ENCODE measurements at regions not wholly inside any gene's neighbourhood (a gene's known extent, or its start where the extent isn't known, plus 50 kb on each side); places are given as distances from the start of the nearest gene placed in this dataset.
"Not testable (repeated sequence)": the region's sequence is repeated elsewhere in the genome, so short reads cannot be mapped to it uniquely, and the experiment has no call there.

DNA sequence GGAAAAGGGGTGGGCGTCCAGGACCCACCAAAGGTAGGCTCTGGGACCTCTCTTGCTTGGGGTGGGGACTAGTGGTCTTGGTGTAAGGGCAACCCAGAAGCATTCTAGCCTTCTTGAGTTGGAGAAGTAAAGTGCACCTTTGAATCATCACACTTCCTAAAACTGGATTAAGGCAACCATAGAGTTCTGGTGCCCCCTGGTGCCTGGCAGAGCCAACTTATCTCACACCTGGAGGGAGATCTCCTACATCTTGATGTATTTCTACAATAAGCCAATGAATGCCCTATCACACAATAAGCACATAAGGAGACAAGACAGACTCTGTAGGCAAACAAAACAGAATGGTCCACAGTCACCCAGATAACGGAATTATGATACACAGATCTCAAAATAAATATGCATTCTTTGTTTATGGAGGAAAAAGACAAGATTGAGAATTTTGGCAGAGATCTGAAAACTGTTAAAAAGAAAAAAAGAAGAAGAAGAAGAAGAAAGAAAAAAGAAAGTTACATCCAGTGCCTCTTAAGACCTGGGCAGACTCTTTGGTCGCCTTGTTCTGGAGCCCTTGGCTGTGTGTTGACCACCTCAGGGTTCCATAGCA is 95.9 kb upstream of the PPP2R5C start:
- peak; percentile 17 for DNase-seq (ENCODE audit: insufficient read length, low spot score)
- FAIRE-seq, result peak; percentile 40
- TF ChIP-seq SPI1 (IDR thresholded peaks at IDR 0.05; ENCODE audit: low read depth, low read length), result 0 out of 2 replicates have a peak, but pooled peaks have one; percentile 31
- TF ChIP-seq POLR2A (IDR thresholded peaks at IDR 0.05; ENCODE audit: low read depth, low read length), result no peak

DNA sequence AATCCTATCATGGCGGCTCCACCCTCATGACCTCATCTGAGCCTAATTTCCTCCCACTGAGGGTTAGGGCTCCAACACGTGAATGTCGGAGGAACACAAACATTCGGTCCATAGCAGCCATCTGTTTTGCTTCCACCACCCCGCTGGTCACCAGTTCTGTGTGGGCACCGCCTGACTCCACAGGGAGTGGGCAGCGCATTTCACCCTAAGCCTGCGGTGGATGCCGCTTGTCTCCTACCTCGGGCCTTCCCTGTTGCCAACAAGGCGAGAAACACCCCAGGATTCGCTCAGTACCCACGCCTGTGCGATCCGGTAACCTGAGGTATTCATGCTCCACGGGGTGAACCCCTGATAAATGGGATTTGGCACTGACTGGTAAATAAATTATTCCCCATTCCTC is 95.2 kb upstream of the PPP2R5C start:
- FAIRE-seq, result no peak
- no peak for DNase-seq (ENCODE audit: insufficient read length, low spot score)
- TF ChIP-seq POLR2A (IDR thresholded peaks at IDR 0.05; ENCODE audit: low read depth, low read length) (no peak), SPI1 (IDR thresholded peaks at IDR 0.05; ENCODE audit: low read depth, low read length) (no peak), TAF1 (IDR thresholded peaks at IDR 0.05; ENCODE audit: low read depth, low read length) (no peak), POLR2AphosphoS5 (IDR thresholded peaks at IDR 0.05; ENCODE audit: low read depth, low read length) (no peak), POU2F2 (IDR thresholded peaks at IDR 0.05; ENCODE audit: low read depth, low read length) (no peak), PAX5 (IDR thresholded peaks at IDR 0.05; ENCODE audit: insufficient read depth, low read length, severe bottlenecking) (no peak)

GRCh38 chr14:101669629-101670028 is 91.9 kb upstream of the PPP2R5C start:
- FAIRE-seq (no peak), DNase-seq (ENCODE audit: insufficient read length, low spot score) (no peak)
- TF ChIP-seq POLR2A (IDR thresholded peaks at IDR 0.05; ENCODE audit: low read depth, low read length), result no peak
- no peak for TF ChIP-seq PAX5 (IDR thresholded peaks at IDR 0.05; ENCODE audit: insufficient read depth, low read length, severe bottlenecking)
- no peak for TF ChIP-seq TAF1 (IDR thresholded peaks at IDR 0.05; ENCODE audit: low read depth, low read length)
- TF ChIP-seq POU2F2 (IDR thresholded peaks at IDR 0.05; ENCODE audit: low read depth, low read length), result no peak
- no peak for TF ChIP-seq SPI1 (IDR thresholded peaks at IDR 0.05; ENCODE audit: low read depth, low read length)
- no peak for TF ChIP-seq POLR2AphosphoS5 (IDR thresholded peaks at IDR 0.05; ENCODE audit: low read depth, low read length)

- FAIRE-seq (no peak), DNase-seq (ENCODE audit: insufficient read length, low spot score) (no peak)
- TF ChIP-seq POLR2AphosphoS5 (IDR thresholded peaks at IDR 0.05; ENCODE audit: low read depth, low read length), result no peak
- no peak for TF ChIP-seq POU2F2 (IDR thresholded peaks at IDR 0.05; ENCODE audit: low read depth, low read length)
- no peak for TF ChIP-seq POLR2A (IDR thresholded peaks at IDR 0.05; ENCODE audit: low read depth, low read length)
- no peak for TF ChIP-seq SPI1 (IDR thresholded peaks at IDR 0.05; ENCODE audit: low read depth, low read length)
- no peak for TF ChIP-seq TAF1 (IDR thresholded peaks at IDR 0.05; ENCODE audit: low read depth, low read length)
- no peak for TF ChIP-seq PAX5 (IDR thresholded peaks at IDR 0.05; ENCODE audit: insufficient read depth, low read length, severe bottlenecking)
Measured at GRCh38 chr14:101673873-101674272, 87.6 kb upstream of the PPP2R5C start.

- not testable (repeated sequence) for FAIRE-seq; DNase-seq (ENCODE audit: insufficient read length, low spot score)
Measured at GRCh38 chr14:101675835-101676234, 85.7 kb upstream of the PPP2R5C start.

DNA sequence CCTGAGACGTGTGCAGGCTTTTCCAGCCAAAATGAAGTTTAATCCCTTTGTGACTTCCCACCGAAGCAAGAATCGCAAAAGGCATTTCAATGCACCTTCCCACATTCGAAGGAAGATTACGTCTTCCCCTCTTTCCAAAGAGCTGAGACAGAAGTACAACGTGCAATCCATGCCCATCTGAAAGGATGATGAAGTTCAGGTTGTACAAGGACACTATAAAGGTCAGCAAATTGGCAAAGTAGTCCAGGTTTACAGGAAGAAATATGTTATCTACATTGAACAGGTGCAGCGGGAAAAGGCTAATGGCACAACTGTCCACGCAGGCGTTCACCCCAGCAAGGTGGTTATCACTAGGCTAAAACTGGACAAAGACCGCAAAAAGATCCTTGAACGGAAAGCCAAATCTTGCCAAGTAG is 83.6 kb upstream of the PPP2R5C start:
- FAIRE-seq; DNase-seq (ENCODE audit: insufficient read length, low spot score): not testable (repeated sequence)

DNA sequence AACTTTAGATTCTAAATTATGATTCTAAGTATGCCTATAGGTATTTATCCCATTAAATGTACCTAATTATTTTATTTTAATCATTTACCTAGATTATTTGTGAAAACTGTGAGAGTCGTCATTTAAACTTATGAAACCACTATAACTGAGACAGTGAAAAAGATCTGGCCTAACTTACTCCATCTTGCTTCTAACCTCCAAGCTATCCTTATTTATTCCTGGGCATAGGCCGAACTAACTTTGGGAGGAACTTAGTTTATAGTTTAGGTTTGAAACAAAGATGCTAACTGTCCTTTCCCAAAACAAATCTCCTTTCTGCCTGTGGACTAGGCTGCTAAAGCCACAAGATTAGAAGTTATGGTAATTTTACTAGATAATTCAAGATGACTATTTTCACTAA is 79.7 kb upstream of the PPP2R5C start:
- no peak for FAIRE-seq
- DNase-seq (ENCODE audit: insufficient read length, low spot score), result no peak
- no peak for TF ChIP-seq POU2F2 (IDR thresholded peaks at IDR 0.05; ENCODE audit: low read depth, low read length)
- TF ChIP-seq TAF1 (IDR thresholded peaks at IDR 0.05; ENCODE audit: low read depth, low read length), result no peak
- TF ChIP-seq POLR2A (IDR thresholded peaks at IDR 0.05; ENCODE audit: low read depth, low read length), result no peak
- no peak for TF ChIP-seq PAX5 (IDR thresholded peaks at IDR 0.05; ENCODE audit: insufficient read depth, low read length, severe bottlenecking)
- TF ChIP-seq POLR2AphosphoS5 (IDR thresholded peaks at IDR 0.05; ENCODE audit: low read depth, low read length), result no peak
- TF ChIP-seq SPI1 (IDR thresholded peaks at IDR 0.05; ENCODE audit: low read depth, low read length), result no peak

GRCh38 chr14:101683365-101683764 is 78.1 kb upstream of the PPP2R5C start:
- TF ChIP-seq SPI1 (IDR thresholded peaks at IDR 0.05; ENCODE audit: low read depth, low read length), result no peak
- TF ChIP-seq POU2F2 (IDR thresholded peaks at IDR 0.05; ENCODE audit: low read depth, low read length), result no peak
- no peak for TF ChIP-seq TAF1 (IDR thresholded peaks at IDR 0.05; ENCODE audit: low read depth, low read length)
- TF ChIP-seq PAX5 (IDR thresholded peaks at IDR 0.05; ENCODE audit: insufficient read depth, low read length, severe bottlenecking), result no peak
- no peak for TF ChIP-seq POLR2A (IDR thresholded peaks at IDR 0.05; ENCODE audit: low read depth, low read length)
- no peak for TF ChIP-seq POLR2AphosphoS5 (IDR thresholded peaks at IDR 0.05; ENCODE audit: low read depth, low read length)
- FAIRE-seq (peak; percentile 57), DNase-seq (ENCODE audit: insufficient read length, low spot score) (no peak)

GRCh38 chr14:101687756-101688546 is 73.6 kb upstream of the PPP2R5C start:
- FAIRE-seq, result no peak
- TF ChIP-seq POU2F2 (IDR thresholded peaks at IDR 0.05; ENCODE audit: low read depth, low read length), result no peak
- no peak for TF ChIP-seq PAX5 (IDR thresholded peaks at IDR 0.05; ENCODE audit: insufficient read depth, low read length, severe bottlenecking)
- TF ChIP-seq POLR2AphosphoS5 (IDR thresholded peaks at IDR 0.05; ENCODE audit: low read depth, low read length), result no peak
- TF ChIP-seq POLR2A (IDR thresholded peaks at IDR 0.05; ENCODE audit: low read depth, low read length), result no peak
- TF ChIP-seq TAF1 (IDR thresholded peaks at IDR 0.05; ENCODE audit: low read depth, low read length), result no peak
- no peak for TF ChIP-seq SPI1 (IDR thresholded peaks at IDR 0.05; ENCODE audit: low read depth, low read length)
- no peak for DNase-seq (ENCODE audit: insufficient read length, low spot score)

DNA sequence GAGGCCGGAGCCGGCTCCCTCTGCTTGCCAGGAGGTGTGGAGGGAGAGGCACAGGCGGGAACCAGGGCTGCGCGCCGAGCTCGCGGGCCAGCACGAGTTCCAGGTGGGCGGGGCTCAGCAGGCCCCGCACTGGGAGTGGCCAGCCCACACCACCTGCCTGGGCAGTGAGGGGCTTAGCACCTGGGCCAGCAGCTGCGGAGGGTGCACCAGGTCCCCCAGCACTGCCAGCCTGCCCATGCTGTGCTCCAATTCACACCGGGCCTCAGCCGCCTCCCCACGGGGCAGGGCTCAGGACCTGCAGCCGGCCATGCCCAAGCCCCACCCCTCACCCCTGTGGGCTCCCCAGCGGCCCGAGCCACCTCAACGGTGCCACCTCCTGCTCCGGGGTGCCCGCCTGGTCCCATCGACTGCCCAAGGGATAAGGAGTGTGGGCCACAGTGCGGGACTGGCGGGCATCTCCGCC is 72.4 kb upstream of the PPP2R5C start:
- TF ChIP-seq POLR2A (IDR thresholded peaks at IDR 0.05; ENCODE audit: low read depth, low read length) (no peak), POLR2AphosphoS5 (IDR thresholded peaks at IDR 0.05; ENCODE audit: low read depth, low read length) (no peak)
- no peak for FAIRE-seq
- no peak for DNase-seq (ENCODE audit: insufficient read length, low spot score)

DNA sequence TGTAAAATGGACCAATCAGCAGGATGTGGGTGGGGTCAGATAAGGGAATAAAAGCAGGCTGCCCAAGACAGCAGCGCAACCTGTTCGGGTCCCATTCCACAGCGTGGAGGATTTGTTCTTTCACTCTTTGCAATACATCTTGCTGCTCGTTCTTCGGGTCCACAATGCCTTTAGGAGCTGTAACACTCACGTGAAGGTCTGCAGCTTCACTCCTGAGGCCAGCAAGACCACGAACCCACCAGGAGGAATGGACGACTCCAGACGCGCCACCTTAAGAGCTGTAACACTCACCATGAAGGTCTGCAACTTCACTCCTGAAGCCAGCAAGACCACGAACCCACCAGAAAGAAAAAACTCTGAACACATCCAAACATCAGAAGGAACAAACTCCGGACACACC is 71.5 kb upstream of the PPP2R5C start:
- DNase-seq (ENCODE audit: insufficient read length, low spot score); FAIRE-seq: not testable (repeated sequence)

Measured in GM12891 (cell line).